ENCODE measurements at regions not wholly inside any gene's neighbourhood (a gene's known extent, or its start where the extent isn't known, plus 50 kb on each side); places are given as distances from the start of the nearest gene placed in this dataset.

DNA sequence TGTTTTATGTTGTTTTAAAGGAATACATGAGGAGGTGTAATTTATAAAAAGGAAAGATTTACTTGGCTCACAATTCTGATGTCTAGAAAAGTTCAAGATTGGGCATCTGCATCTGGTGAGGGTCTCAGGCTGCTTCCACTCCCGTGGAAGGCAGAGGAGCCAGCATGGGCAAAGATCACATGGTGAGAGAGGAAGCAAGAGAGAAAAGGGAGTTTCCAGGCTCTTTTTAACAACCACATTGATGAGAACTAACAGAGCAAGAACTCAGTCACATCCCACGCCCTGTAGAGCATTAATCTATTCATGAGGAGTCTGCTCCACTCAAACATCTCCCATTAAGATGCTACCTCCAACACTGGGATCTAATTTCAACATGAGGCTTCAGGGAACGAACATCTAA lies 1666.3 kb downstream of the HACE1 start:
- no peak overlapping the region for H3K27ac ChIP-seq
- no peak for DNase-seq (ENCODE audit: low read depth in 1 of 2, low spot score in 1 of 2)
- no peaks in the 10 kb centered on the region for H3K27me3 ChIP-seq
- TF ChIP-seq, protein P1, sequence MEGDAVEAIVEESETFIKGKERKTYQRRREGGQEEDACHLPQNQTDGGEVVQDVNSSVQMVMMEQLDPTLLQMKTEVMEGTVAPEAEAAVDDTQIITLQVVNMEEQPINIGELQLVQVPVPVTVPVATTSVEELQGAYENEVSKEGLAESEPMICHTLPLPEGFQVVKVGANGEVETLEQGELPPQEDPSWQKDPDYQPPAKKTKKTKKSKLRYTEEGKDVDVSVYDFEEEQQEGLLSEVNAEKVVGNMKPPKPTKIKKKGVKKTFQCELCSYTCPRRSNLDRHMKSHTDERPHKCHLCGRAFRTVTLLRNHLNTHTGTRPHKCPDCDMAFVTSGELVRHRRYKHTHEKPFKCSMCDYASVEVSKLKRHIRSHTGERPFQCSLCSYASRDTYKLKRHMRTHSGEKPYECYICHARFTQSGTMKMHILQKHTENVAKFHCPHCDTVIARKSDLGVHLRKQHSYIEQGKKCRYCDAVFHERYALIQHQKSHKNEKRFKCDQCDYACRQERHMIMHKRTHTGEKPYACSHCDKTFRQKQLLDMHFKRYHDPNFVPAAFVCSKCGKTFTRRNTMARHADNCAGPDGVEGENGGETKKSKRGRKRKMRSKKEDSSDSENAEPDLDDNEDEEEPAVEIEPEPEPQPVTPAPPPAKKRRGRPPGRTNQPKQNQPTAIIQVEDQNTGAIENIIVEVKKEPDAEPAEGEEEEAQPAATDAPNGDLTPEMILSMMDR (IDR thresholded peaks at IDR 0.05; ENCODE audit: low read depth, low read length) = no peak
- no peaks in the 10 kb centered on the region for H3K36me3 ChIP-seq
- no peaks in the 10 kb centered on the region for H3K9me3 ChIP-seq (ENCODE audit: low read depth)
- H3K4me1 ChIP-seq (ENCODE audit: low read depth) = no peaks in the 10 kb centered on the region
- no peak overlapping the region for H3K4me3 ChIP-seq

DNA sequence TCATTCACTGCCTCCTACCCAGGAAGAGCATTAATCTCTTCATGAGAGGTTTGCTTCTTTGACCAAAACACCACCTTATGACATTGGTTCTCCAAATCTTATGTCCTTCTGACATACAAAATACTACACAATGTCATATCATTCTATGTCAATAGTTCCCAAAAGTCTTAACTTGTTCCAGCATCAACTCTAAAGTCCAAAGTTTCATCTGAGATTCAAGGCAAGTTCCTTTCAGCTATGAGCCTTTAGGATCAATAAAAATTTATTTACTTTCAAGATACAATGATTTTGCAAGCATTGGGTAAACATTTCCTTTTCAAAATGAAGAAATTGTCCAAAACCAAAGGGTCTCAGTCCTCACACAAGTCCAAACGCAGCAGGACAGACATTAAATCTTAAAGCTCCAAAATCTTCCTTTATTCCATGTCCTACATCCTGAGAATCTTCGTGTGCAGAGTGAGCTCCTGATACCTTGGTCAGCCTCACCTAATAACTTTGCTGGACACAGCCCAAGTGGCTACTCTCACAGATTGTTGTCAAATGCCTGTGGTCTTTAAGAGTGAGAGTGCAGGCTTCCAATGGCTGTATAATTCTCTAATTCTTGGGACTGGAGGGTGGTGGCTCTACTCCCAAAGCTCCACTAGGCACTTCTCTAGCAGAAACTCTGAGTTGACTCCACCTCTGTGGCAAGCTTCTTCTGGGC lies 1668.2 kb downstream of the HACE1 start:
- no peak overlapping the region for H3K27ac ChIP-seq
- TF ChIP-seq, protein P1 (IDR thresholded peaks at IDR 0.05; ENCODE audit: low read depth, low read length) = no peak

DNA sequence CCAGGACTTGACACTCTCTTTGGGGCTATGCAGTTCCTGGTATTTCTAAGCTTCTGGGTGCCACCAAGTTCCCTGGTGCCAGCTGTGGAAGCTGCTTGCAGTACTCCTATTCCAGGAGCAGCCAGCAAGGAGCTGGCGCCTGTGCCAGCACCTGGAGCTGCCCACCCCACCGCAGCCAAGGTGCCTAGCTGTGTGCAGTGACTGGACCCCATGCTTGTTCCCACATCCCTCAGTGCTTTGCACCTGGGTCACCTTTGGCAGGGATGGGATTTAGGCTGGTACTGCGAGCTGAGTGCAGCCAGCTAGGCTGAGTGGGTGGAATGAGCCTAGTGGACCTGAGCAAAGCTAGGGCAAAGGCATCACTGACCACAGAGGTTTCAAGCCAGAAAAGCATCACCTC lies 1674.9 kb downstream of the HACE1 start:
- Histone ChIP-seq H3K27me3 (no peaks in the 10 kb centered on the region), H3K4me1 (ENCODE audit: low read depth) (no peaks in the 10 kb centered on the region), H3K4me3 (no peak overlapping the region), H3K9me3 (ENCODE audit: low read depth) (no peaks in the 10 kb centered on the region), H3K27ac (no peak overlapping the region), H3K36me3 (no peaks in the 10 kb centered on the region)
- TF ChIP-seq, protein P1 (IDR thresholded peaks at IDR 0.05; ENCODE audit: low read depth, low read length) = no peak
- no peak for DNase-seq (ENCODE audit: low read depth in 1 of 2, low spot score in 1 of 2)

More for the DNA sequence above, 1668.2 kb downstream of the HACE1 start:
- DNase-seq (ENCODE audit: low read depth in 1 of 2, low spot score in 1 of 2) = no peak
- Histone ChIP-seq H3K4me3 (no peak overlapping the region), H3K27me3 (no peaks in the 10 kb centered on the region), H3K4me1 (ENCODE audit: low read depth) (no peaks in the 10 kb centered on the region), H3K36me3 (no peaks in the 10 kb centered on the region), H3K9me3 (ENCODE audit: low read depth) (no peaks in the 10 kb centered on the region)

GRCh38 chr6:103183831-103184411 lies 1675.8 kb downstream of the HACE1 start:
- H3K9me3 ChIP-seq (ENCODE audit: low read depth) = no peaks in the 10 kb centered on the region

DNA sequence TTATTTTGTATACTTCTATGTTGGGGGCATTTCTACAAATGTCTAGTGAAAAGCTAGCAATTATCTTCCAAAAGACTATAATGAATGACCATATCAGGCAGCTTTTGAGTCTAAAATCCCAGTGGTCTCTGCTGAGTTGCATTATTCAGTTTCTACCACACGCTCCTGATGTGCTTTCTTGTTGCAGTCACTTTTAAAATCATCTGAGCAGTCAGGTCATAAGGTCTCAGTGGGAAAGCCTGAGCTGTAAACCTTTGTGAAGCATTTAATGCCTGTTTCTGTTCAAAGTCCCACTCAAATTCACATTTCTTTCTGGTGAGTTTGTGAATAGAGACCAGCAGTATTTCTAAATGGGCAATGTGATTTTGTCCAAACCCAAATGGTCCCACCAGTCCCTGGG lies 1681.5 kb downstream of the HACE1 start:
- TF ChIP-seq, protein P1 (IDR thresholded peaks at IDR 0.05; ENCODE audit: low read depth, low read length) = no peak
- no peaks in the 10 kb centered on the region for H3K4me1 ChIP-seq (ENCODE audit: low read depth)
- DNase-seq (ENCODE audit: low read depth in 1 of 2, low spot score in 1 of 2) = no peak
- H3K36me3 ChIP-seq = no peaks in the 10 kb centered on the region
- H3K27ac ChIP-seq = no peak overlapping the region
- H3K9me3 ChIP-seq (ENCODE audit: low read depth) = no peaks in the 10 kb centered on the region
- H3K4me3 ChIP-seq = no peak overlapping the region
- H3K27me3 ChIP-seq = no peaks in the 10 kb centered on the region

More at GRCh38 chr6:103183831-103184411, 1675.8 kb downstream of the HACE1 start:
- Histone ChIP-seq H3K4me3 (no peak overlapping the region), H3K4me1 (ENCODE audit: low read depth) (no peaks in the 10 kb centered on the region), H3K27me3 (no peaks in the 10 kb centered on the region), H3K27ac (no peak overlapping the region), H3K36me3 (no peaks in the 10 kb centered on the region)
- peak in 1 of 2 donors; percentile 63 for DNase-seq (ENCODE audit: low read depth in 1 of 2, low spot score in 1 of 2)
- TF ChIP-seq, protein P1 (IDR thresholded peaks at IDR 0.05; ENCODE audit: low read depth, low read length) = no peak
